Stimulated activated naive CD8-positive, alpha-beta T cell treated with anti-CD3 and anti-CD28 coated beads, Interleukin-15, Interleukin-2, amounts not matched to agents 100 ng/mL and 50 ng/mL, for 24 hours (primary cell): ENCODE measurements at regions not wholly inside any gene's neighbourhood (a gene's known extent, or its start where the extent isn't known, plus 50 kb on each side); places are given as distances from the start of the nearest gene placed in this dataset.
"Not testable (repeated sequence)": the region's sequence is repeated elsewhere in the genome, so short reads cannot be mapped to it uniquely, and the experiment has no call there.

Experiments
- H3K27ac Mint-ChIP-seq: one replicate; pipeline ENCODE4 v1.8.0; 2021; ENCODE audit warnings: mild to moderate bottlenecking, mixed read lengths
- H3K27me3 Mint-ChIP-seq: one replicate; pipeline ENCODE4 v1.8.0; 2021; ENCODE audit warnings: mixed read lengths
- H3K36me3 Mint-ChIP-seq: one replicate; pipeline ENCODE4 v1.8.0; 2021; ENCODE audit warnings: low read depth, mixed read lengths
- H3K4me1 Mint-ChIP-seq: one replicate; pipeline ENCODE4 v1.8.0; 2021; ENCODE audit warnings: low read depth, mixed read lengths
- H3K4me3 Mint-ChIP-seq: one replicate; pipeline ENCODE4 v1.8.0; 2021; ENCODE audit warnings: mild to moderate bottlenecking, mixed read lengths
- H3K9me3 Mint-ChIP-seq: one replicate; pipeline ENCODE4 v1.8.0; 2021; ENCODE audit warnings: mixed read lengths

DNA sequence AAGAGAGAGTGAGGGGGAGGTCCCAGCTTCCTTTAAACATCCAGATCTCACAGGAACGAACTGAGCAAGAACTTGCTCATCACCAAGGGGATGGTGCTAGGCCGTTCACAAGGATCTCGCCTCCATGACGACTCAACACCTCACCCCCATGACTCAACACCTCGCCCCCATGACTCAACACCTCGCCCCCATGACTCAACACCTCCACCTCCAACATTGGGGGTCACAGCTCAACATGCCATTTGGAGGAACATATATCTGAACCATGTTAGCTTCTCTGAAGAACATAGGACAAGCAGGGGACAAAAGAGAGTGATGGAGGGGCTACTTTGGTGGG lies 66.0 kb upstream of the LHX5 start:
- H3K4me1 Mint-ChIP-seq: no peaks in the 10 kb centered on the region
- H3K27me3 Mint-ChIP-seq: peaks cover 10% of the 10 kb centered on the region
- H3K27ac Mint-ChIP-seq: no peak overlapping the region
- peaks cover 13% of the 10 kb centered on the region for H3K9me3 Mint-ChIP-seq
- no peaks in the 10 kb centered on the region for H3K36me3 Mint-ChIP-seq
- no peak overlapping the region for H3K4me3 Mint-ChIP-seq

DNA sequence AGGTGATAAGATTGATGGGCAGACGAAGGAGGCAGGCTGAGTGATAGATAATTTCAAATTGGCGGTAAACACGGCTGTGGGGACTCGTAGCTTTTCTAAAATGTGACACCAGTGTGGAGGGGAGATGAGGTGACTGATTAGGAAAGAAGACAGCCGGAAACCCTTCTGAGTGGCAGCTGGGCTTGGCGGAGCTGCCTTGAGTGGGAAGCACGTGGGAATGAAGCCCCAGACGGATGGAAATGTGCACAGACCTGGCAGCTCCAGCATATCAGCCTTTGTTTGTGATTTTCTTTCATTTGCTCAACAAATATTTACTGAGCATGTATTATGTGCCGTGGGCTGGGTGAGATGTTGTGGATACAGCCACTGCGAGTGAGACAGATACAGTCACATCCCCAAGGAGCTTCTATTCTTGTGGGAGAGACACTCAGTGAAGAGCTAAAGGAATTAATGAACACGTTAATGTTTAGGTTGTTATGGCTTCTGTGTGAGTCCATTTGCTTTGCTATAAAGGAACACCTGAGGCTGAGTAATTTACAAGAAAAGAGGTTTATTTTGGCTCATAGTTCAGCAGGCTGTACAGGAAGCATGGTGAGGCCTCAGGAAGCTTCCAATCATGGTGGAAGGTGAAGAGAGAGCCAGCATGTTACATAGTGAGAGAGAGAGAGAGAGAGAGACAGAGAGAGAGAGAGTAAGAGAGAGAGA lies 65.5 kb upstream of the LHX5 start:
- no peak overlapping the region for H3K27ac Mint-ChIP-seq
- H3K36me3 Mint-ChIP-seq: no peaks in the 10 kb centered on the region
- H3K27me3 Mint-ChIP-seq: peaks cover 10% of the 10 kb centered on the region

DNA sequence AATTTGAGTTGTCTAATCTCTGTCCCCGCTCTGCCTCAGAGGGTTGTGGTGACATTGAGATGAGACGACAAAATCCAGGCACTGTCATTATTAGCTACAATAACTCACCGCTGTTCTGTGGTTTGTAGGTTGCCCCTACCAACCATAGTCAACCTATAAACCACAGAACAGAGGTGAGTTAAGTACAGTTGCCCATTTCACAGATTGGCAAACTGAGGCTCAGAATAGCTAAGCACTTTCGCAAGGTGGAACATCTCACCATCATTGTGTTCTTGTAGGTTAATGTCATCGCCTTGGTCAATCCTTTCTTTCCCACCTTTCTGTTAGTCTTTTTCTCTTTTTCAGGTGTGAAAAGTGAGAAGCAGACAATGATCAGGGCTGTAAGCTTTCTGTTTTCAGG lies 63.4 kb upstream of the LHX5 start:
- H3K4me1 Mint-ChIP-seq: no peaks in the 10 kb centered on the region
- H3K9me3 Mint-ChIP-seq: peaks cover 13% of the 10 kb centered on the region
- no peaks in the 10 kb centered on the region for H3K36me3 Mint-ChIP-seq
- no peak overlapping the region for H3K27ac Mint-ChIP-seq
- no peak overlapping the region for H3K4me3 Mint-ChIP-seq
- peaks cover 13% of the 10 kb centered on the region for H3K27me3 Mint-ChIP-seq

More for the DNA sequence above, 65.5 kb upstream of the LHX5 start:
- Mint-ChIP-seq H3K4me1 (no peaks in the 10 kb centered on the region), H3K9me3 (peaks cover 13% of the 10 kb centered on the region), H3K4me3 (no peak overlapping the region)

DNA sequence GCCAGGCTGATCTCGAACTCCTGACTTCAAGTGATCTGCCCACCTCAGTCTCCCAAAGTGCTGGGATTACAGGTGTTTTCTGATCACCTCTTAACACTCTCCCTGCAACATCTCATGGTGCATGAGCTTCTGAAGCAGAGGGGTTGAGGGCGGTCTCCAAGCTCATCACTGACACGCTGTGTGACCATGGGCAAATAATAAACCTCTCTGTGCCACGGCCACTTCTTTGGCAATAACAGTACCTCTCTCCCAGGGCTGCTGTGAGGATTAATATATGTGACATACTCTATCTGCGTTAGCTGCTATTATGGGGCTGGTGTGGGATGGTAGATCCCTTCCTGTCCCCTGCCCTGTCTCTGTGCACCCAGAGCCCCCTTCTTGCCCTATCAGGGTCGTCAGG lies 62.9 kb upstream of the LHX5 start:
- no peaks in the 10 kb centered on the region for H3K36me3 Mint-ChIP-seq
- H3K9me3 Mint-ChIP-seq: peaks cover 13% of the 10 kb centered on the region
- H3K27me3 Mint-ChIP-seq: peaks cover 13% of the 10 kb centered on the region
- no peaks in the 10 kb centered on the region for H3K4me1 Mint-ChIP-seq
- no peak overlapping the region for H3K4me3 Mint-ChIP-seq
- H3K27ac Mint-ChIP-seq: no peak overlapping the region

DNA sequence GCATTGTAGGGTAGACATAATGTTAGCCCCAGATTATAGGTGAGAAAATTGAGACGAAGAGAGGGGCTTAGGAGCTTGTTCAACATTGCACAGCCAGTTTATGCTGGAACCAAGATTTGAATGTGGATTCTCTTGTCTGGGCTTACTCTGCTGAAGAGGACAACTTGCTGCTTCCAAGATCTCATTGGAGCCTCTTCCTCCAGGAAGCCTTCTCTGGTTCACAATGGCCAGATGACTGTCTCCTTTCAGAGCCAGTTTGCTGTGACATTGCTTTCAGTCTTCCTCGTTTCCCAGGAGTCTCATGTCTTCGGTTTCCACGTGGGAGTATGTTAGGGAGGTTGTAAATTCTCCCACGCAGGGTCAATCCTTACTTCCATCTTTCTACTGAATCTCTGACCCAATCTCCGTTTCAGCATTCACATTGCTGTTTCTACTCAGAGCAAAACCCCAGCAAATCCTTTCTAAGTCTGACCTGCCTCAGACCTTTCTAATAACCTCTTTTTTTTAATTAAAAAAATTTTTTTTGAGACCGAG lies 62.2 kb upstream of the LHX5 start:
- H3K27me3 Mint-ChIP-seq: peaks cover 13% of the 10 kb centered on the region
- no peaks in the 10 kb centered on the region for H3K36me3 Mint-ChIP-seq

DNA sequence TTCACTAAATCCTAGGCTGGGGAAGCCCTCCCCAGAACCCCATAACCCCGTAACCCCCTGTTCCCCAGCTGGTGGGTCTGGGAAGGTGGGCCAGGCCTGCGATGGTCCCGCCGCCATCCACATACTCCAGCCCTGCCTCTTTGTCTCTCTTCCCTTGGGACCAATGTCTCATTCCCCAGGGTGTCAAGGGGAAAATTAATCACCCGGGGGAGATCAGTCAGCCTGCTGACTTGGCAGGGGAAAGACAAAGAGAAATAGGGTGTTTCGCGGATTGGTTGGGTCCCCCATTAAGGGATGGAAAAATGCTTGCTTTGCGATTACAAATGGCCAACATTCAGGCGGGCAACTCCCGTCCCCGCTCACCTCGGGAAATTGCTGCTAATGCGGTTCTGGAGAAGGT lies 60.6 kb upstream of the LHX5 start:
- Mint-ChIP-seq H3K27me3 (peaks cover 12% of the 10 kb centered on the region), H3K27ac (no peak overlapping the region), H3K4me3 (no peak overlapping the region), H3K4me1 (no peaks in the 10 kb centered on the region), H3K36me3 (no peaks in the 10 kb centered on the region), H3K9me3 (peaks cover 6% of the 10 kb centered on the region)

More for the DNA sequence above, 62.2 kb upstream of the LHX5 start:
- Mint-ChIP-seq H3K27ac (no peak overlapping the region), H3K4me3 (no peak overlapping the region), H3K9me3 (peaks cover 13% of the 10 kb centered on the region), H3K4me1 (no peaks in the 10 kb centered on the region)

DNA sequence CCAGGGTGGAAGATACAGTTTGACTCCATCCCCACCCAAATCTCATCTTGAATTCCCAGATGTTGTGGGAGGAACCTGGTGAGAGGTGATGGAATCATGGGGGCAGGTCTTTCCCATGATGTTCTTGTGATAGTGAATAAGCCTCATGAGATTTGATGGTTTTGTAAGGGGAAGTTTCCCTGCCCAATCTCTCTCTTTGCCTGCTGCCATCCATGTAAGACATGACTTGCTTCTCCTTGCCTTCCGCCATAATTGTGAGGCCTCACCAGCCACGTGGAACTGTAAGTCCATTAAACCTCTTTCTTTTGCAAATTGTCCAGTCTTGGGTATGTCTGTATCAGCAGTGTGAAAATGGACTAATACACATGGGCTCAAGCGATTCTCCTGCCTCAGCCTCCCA lies 59.4 kb upstream of the LHX5 start:
- H3K27me3 Mint-ChIP-seq: peaks cover 13% of the 10 kb centered on the region
- not testable (repeated sequence) for H3K9me3 Mint-ChIP-seq, H3K27ac Mint-ChIP-seq, H3K4me3 Mint-ChIP-seq, H3K36me3 Mint-ChIP-seq, H3K4me1 Mint-ChIP-seq

DNA sequence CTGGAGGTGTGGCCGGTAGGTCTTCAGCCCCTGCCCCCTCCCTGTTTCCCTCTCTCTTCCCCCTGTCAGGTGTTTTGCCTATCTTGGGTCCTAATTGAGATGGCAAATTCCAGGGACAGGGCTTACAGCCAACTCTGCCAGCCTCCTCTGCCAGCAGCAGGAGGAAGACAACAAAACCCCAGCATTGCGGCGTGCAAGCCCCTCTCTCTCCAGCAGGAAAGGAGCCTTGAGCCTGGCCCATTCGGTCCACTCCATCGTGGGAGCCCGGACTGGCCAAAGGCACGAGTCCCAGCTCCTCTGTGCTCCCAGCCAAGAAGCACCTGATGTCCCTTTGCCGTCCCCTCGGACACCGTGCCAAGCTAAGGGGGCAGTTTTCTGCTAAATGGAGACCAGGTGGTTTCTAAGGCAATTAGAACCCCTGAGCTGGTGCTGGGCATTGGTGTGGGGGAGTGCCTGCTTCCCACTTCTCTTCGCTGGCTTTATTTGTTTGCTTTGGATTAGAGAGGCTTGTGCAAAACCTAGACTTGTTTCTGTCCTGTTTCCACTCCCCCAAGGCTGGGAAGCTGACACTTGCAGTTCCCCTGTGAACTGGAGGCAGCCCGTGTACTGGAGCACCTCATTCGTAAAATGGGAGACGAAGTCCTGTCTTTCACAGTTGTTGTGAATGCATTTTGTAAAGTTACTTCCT lies 57.1 kb upstream of the LHX5 start:
- H3K9me3 Mint-ChIP-seq: no peaks in the 10 kb centered on the region
- no peaks in the 10 kb centered on the region for H3K4me1 Mint-ChIP-seq
- H3K27ac Mint-ChIP-seq: no peak overlapping the region
- peaks cover 21% of the 10 kb centered on the region for H3K27me3 Mint-ChIP-seq
- H3K36me3 Mint-ChIP-seq: no peaks in the 10 kb centered on the region
- no peak overlapping the region for H3K4me3 Mint-ChIP-seq

DNA sequence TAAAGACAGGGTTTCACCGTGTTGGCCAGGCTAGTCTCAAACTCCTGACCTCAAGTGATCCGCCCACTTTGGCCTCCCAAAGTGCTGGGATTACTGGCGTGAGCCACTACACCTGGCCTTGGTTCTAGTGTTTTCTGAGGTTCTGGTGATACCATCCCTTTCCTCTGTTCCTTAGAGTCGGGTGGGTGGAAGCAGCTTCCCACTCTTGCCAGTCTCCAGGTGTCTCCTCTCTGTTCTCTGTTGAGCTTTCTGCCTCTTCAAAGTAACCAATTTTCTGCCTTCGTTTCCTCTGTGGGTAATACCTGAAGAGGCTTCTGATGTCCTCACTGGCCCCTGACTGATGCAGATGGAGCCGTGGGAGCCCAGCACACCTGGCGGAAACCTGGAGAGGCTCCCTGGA lies 53.4 kb upstream of the LHX5 start:
- Mint-ChIP-seq H3K4me1 (peaks cover 5% of the 10 kb centered on the region), H3K27ac (no peak overlapping the region), H3K36me3 (no peaks in the 10 kb centered on the region), H3K9me3 (no peaks in the 10 kb centered on the region), H3K27me3 (peaks cover 43% of the 10 kb centered on the region), H3K4me3 (no peak overlapping the region)

DNA sequence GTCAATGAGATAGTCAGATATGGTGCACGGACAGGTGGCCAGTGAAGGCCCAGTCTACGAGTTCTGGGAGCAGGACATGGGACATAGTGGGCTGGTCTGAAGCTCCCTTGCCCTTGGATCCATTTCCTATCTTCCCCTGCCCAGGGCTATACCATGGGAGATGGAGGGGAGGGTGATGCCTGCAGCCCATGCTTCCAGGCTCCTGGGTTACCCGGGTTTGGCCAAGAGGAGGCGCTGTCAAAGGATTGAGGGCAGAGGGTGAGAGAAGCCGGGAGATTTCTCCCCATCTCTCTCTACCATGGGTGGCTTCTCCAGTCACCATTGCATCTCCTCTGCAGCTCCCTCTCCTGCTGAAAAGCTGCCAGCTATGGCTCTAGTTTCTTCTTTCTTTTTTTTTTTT lies 52.8 kb upstream of the LHX5 start:
- H3K9me3 Mint-ChIP-seq: no peaks in the 10 kb centered on the region
- H3K4me1 Mint-ChIP-seq: peaks cover 6% of the 10 kb centered on the region
- no peak overlapping the region for H3K4me3 Mint-ChIP-seq
- no peaks in the 10 kb centered on the region for H3K36me3 Mint-ChIP-seq
- no peak overlapping the region for H3K27ac Mint-ChIP-seq
- peaks cover 43% of the 10 kb centered on the region for H3K27me3 Mint-ChIP-seq

DNA sequence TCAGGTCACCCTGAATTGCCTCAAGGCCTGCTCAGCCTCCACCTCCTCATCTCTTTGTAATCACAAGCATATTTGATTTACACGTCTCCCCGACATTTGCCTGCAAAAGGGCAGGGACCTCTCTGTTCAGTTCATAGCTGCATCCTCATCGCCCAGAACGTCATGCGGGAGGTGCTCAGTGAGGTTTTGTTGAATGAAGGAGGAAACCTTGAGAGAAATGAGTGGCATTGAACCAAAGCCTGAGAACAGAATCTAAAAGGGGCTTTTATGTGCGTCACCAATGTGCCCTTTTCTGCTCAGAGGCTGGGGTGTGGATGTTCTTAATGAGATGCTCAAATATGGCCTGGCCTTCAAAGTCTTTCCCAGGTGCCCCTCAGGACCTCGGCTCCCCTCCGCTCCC lies 50.0 kb upstream of the LHX5 start:
- H3K4me1 Mint-ChIP-seq: peaks cover 6% of the 10 kb centered on the region
- H3K27me3 Mint-ChIP-seq: peaks cover 60% of the 10 kb centered on the region
- no peaks in the 10 kb centered on the region for H3K36me3 Mint-ChIP-seq
- H3K9me3 Mint-ChIP-seq: no peaks in the 10 kb centered on the region
- H3K4me3 Mint-ChIP-seq: no peak overlapping the region
- H3K27ac Mint-ChIP-seq: no peak overlapping the region
